Hematopoietic multipotent progenitor cell treated with erythropoietin and hydrocortisone succinate and interleukin-3 and kit ligand, for 8 days (in vitro differentiated cells): ENCODE measurements at regions not wholly inside any gene's neighbourhood (a gene's known extent, or its start where the extent isn't known, plus 50 kb on each side); places are given as distances from the start of the nearest gene placed in this dataset.

Experiments
- DNase-seq: peaks from one replicate; pipeline ENCODE4 v3.0.0-alpha.2; 2015

DNA sequence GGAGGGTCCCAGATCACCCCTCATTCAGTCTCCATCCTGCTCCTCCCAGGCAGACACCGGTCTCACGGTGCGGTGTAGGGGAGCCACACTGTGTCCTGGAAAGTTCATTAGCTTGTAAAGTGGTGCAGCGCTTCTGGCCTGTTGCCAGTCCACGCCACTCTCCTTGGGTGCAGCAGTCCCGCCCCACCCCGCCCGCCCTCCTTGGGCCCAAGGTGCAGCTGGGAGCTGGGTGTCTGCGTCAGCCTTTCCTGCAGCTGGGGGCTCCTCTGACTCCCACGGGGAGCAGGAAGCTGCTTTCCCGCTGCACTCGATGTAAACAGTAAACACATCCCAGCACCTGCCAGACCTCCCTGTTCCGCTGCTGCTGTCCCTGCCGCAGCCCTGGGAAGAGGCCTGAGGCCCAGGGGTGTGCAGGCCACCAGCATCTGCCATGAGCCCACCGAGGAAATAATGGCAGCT is 53.8 kb upstream of the ASB18 start:
- no peak for DNase-seq

DNA sequence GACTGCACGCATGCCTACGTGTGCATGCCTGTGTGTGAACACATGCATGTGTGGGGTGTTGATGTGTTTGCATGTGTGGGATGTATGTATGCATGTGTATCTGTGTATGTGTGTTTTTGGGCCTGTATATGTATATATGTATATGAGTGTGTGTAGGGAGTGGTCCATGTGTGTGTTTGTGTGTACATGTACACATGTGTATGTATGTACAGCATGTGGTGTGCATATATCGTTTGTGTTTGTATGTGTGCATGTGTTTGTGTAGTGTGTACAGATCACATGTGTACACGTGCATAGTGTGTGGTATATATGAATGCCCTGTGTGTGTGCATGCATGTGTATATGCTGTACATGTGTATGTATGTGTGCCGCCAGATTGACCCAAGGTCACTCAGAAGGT is 54.2 kb upstream of the ASB18 start:
- no peak for DNase-seq

GRCh38 chr2:236319036-236319435 is 54.8 kb upstream of the ASB18 start:
- DNase-seq, result no peak

GRCh38 chr2:236321415-236321814 is 57.2 kb upstream of the ASB18 start:
- DNase-seq, result no peak

GRCh38 chr2:236333417-236334121 is 69.4 kb upstream of the ASB18 start:
- DNase-seq, result no peak

- DNase-seq, result no peak
These were observed 70.1 kb upstream of the ASB18 start for GRCh38 chr2:236334122-236334876.

DNA sequence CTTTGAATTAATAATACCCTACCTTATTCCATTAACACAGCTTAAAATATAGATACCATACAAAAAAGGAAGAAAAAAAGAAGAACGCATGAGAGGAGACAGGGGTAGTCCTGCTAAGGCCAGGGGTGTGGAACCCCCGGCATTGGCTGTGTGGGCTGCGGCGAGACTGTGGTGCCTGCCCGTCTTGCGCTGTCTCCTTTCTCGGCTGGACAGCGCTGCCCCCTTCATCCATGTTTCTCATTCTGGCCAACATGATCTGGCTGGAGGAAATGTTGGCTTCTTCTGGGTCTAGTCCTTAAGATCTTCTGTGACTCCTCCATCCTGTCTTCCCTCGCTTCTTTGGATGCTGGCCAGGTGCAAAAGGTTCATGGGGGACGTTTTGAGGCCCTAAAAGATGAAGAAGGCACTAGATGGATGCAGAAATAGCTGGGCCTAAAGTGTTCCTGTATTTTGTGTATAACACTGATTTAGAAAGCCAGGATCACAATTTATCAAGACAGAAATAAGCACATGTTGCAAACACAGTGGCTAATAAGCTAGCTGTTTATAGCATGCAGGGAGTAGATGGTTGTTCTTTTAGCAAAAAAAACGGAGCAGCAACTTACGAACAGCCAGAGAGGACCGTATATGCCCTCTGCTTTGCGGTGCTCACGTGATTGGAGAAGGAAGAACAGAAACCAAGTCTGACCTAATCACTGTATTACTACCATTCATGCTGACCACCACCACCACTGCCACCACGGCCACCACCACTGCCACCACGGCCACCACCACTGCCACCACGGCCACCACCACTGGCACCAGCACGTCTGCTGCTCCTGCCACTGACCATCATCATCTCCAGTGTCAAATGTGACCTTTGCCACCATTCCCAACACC is 71.7 kb upstream of the ASB18 start:
- no peak for DNase-seq

DNA sequence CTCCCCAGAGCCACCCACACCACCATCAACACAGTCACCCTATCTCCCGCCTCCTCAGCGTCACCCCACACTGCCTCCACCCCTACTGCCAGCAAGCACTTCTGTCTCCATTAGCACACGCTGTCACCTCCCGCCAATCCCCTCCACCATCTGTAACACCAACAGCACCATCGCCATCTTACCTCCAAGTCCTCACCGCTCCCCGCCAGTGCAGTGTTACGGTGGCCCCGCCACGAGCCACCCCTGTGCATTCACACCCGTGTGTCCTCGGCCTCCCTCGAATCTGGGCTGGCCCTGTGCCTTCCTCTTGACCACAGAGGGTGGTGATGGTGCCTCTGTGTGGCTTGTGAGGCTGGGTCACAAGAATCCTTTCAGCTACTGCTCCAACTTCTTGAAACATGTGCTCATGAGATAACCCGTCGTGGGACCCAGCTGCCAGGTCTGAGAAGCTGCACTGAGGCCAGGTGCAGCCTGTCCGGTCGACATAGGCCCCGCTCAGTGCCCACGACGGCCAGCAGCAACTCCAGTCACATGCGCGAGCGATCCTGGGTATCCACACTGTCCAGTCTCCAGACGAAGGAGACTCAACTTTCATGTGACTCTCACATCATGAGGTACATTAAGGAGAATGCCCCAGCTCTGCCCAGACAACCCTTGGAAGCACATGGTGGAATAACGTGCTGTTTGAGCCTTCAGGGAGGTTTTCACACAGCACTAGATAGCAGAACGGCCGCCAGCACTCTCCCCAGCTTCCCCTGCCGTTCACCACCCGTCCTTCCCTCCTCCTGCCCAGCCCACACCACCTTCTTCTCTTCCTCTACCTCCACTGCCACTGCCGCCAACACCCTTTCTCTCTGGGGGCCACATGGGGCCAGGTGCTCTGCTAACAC is 72.6 kb upstream of the ASB18 start:
- DNase-seq, result no peak

- DNase-seq, result no peak
These were observed 73.5 kb upstream of the ASB18 start for GRCh38 chr2:236337465-236338325.

GRCh38 chr2:236338495-236339184 is 74.4 kb upstream of the ASB18 start:
- no peak for DNase-seq

- no peak for DNase-seq
These were observed 76.0 kb upstream of the ASB18 start for GRCh38 chr2:236340251-236340650.

DNA sequence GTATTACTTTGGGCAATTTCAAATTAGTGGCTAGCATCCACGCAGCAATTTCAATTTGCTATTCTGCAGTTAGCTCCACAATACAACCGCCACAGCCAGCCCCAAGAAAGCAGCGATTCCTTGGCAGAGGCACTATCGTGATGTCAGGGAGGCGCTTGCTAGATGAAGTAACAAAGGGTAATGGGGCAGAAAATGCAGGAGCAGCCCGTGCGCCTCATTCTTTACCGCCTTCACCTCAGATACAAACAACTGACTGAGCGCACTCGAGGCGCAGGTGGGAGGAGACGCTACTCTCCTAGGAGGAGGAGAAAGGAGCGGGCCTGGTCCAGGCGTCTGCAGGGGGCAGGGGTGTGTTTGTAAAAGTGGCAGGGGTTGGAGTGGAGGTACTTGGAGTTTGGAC is 76.9 kb upstream of the ASB18 start:
- DNase-seq, result no peak

DNA sequence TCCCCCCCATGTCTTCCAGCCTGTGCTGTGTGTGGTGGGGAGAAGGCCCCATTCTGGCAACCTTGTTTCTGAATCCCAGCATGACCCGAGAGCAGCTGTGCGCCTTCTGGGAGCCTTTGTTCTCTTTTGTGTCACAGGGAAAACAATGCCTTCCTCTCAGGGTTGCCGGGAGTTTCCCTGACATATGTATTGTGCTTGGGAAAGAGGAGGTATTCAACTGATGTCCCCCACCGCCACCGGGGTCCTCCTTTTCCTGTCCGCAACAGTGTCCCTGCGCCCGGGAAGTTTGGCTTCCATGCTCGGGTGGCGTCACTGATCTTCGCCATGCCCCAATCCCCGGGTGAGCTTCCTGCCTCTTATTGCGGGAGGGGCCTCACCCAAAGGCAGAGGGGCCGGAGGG is 77.5 kb upstream of the ASB18 start:
- no peak for DNase-seq

GRCh38 chr2:236342507-236342906 is 78.3 kb upstream of the ASB18 start:
- DNase-seq, result no peak

- DNase-seq, result no peak
These were observed 78.7 kb upstream of the ASB18 start for GRCh38 chr2:236342951-236343350.

DNA sequence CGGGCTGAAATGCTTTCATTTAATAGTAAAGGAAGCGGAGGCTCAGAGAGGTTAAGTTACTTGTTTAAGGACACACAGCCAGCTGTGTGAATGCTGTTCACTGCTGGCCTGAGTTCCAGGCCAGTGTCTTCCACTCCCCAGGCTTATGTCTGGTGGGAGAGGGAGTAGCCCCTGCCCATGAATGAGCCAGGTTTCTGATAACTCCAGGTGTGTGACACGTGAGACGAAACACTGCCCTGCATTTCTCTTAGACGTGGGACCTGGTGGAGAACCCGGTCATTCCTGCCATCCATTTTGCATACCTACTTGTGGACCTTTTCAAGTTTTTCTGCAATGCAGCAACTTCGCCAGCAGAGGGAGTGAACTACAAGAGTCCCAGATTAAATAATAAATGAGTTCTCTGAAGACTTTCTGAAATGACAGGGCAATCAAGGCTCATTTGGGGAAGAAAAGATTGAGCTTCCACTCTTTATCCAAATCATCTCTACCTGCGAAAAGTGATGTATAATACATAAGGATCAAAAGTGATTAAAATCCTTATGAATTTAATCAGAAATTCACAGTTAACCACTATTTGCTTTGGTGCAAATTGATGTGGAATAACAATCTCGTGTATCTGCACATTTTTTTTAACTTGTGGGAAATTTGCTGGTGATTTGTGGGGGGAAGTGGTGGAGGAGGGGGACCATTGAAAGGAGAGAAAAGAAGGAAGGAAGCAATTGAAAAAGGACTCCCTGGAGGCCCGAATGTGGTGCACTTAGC is 79.4 kb upstream of the ASB18 start:
- peak; percentile 59 for DNase-seq

DNA sequence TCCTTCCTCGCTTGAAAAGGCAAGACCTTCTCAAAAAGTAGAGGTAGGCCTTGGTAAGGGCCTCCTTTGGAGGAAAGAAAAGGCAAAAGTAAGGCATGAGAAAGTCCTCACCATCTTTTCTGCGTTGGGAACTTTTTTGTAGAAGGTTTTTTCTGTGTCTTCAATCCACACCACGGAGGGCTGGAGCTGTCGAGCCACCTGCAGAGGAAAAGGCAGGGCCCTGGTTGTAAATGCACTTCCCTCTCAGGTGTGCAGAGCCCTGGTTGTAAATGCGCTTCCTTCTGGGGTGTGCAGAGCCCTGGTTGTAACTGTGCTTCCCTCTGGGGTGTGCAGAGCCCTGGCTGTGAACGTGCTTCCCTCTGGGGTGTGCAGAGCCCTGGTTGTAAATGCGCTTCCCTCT is 80.2 kb upstream of the ASB18 start:
- no peak for DNase-seq

GRCh38 chr2:236345081-236345714 is 81.0 kb upstream of the ASB18 start:
- no peak for DNase-seq

- no peak for DNase-seq
These were observed 82.2 kb upstream of the ASB18 start for GRCh38 chr2:236346366-236346765.

DNA sequence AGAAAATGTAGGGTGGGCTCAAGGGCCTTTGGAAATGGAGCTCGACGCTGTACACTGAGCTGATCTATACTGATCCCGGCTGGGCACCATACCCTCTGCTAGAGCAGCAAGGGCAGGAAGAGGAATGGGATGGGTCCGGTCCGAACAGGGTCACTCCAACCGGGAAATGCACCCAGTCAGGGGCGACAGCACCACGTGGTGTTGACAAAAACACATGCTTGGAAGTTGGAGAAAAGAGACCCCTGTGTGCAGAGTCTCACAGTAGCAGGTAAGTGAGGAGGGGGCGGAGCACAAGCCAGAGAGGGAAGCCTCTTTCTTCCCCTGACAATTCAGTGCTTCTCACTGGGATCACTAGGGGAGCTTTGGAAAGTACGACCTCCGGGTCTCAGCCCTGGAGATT is 84.1 kb upstream of the ASB18 start:
- no peak for DNase-seq
